ENCODE measurements at regions not wholly inside any gene's neighbourhood (a gene's known extent, or its start where the extent isn't known, plus 50 kb on each side); places are given as distances from the start of the nearest gene placed in this dataset.

- TF ChIP-seq CTCF (IDR thresholded peaks at IDR 0.05; ENCODE audit: insufficient read depth, low read length, severe bottlenecking), result no peak
- FAIRE-seq (no peak), DNase-seq (ENCODE audit: low read depth) (no peak)
These were observed 124.0 kb upstream of the MAFB start for GRCh38 chr20:40813029-40813431.

GRCh38 chr20:40813708-40814630, 124.9 kb upstream of the MAFB start:
- Histone ChIP-seq H3K4me3 (ENCODE audit: low read depth, low read length) (no peak overlapping the region), H3K36me3 (ENCODE audit: control insufficient read depth, insufficient read depth, low read length) (no peaks in the 10 kb centered on the region), H3K27me3 (ENCODE audit: control insufficient read depth, insufficient read depth, low read length) (no peaks in the 10 kb centered on the region)
- no peak for TF ChIP-seq CTCF (IDR thresholded peaks at IDR 0.05; ENCODE audit: insufficient read depth, low read length, severe bottlenecking)
- DNase-seq (ENCODE audit: low read depth), result no peak
- no peak for FAIRE-seq

More at GRCh38 chr20:40813029-40813431, 124.0 kb upstream of the MAFB start:
- Histone ChIP-seq H3K36me3 (ENCODE audit: control insufficient read depth, insufficient read depth, low read length) (no peaks in the 10 kb centered on the region), H3K4me3 (ENCODE audit: low read depth, low read length) (no peak overlapping the region), H3K27me3 (ENCODE audit: control insufficient read depth, insufficient read depth, low read length) (no peaks in the 10 kb centered on the region)

- H3K27me3 ChIP-seq (ENCODE audit: control insufficient read depth, insufficient read depth, low read length), result no peaks in the 10 kb centered on the region
These were observed 125.6 kb upstream of the MAFB start for GRCh38 chr20:40814631-40814960.

DNA sequence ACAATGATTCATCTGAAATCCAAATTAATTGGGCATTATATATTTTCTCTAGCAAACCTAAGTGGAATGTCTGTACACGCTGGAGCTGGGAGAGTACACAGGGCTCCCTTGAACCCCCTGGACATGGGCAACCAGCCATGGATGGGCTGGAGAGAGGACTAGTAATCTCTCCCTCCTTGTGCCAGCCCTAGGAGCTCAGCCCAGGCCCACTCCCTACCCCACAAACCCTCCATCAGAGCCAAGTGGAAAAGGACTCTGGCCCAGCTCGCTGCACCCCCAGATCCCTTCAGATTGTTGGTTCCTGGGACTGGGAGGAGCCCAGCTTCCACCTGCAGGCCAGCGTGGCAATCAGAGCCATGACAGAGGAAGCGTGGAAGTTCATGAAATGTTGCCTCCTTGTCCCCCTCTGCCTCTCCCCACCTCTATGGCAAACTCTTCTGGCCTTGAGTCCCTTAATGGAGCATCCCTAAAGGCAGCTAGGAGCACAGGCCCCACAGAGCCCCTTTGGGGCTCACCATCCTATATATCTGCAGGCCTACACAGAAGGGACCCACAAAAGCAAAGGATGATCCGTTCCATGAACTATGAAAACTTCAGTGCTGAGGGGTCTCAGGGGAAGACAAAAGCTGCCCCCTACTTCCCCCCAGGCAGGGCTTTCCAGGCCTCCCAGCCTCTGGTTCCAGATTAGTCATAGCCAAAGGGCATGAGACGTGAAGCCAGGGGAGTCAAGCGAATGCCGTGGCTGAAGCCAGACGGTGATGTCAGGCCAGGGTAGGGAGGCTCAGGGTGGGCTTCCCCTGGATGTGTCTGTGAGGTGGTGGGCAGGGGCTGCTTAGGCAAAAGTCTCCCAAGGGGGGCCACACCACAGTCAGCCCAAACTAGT, 126.4 kb upstream of the MAFB start:
- Histone ChIP-seq H3K36me3 (ENCODE audit: control insufficient read depth, insufficient read depth, low read length) (no peaks in the 10 kb centered on the region), H3K4me3 (ENCODE audit: low read depth, low read length) (no peak overlapping the region), H3K27me3 (ENCODE audit: control insufficient read depth, insufficient read depth, low read length) (no peaks in the 10 kb centered on the region)
- DNase-seq (ENCODE audit: low read depth), result no peak
- TF ChIP-seq CTCF (IDR thresholded peaks at IDR 0.05; ENCODE audit: insufficient read depth, low read length, severe bottlenecking), result no peak
- no peak for FAIRE-seq

More at GRCh38 chr20:40814631-40814960, 125.6 kb upstream of the MAFB start:
- TF ChIP-seq CTCF (IDR thresholded peaks at IDR 0.05; ENCODE audit: insufficient read depth, low read length, severe bottlenecking), result no peak
- Histone ChIP-seq H3K36me3 (ENCODE audit: control insufficient read depth, insufficient read depth, low read length) (no peaks in the 10 kb centered on the region), H3K4me3 (ENCODE audit: low read depth, low read length) (no peak overlapping the region)
- FAIRE-seq (no peak), DNase-seq (ENCODE audit: low read depth) (no peak)

DNA sequence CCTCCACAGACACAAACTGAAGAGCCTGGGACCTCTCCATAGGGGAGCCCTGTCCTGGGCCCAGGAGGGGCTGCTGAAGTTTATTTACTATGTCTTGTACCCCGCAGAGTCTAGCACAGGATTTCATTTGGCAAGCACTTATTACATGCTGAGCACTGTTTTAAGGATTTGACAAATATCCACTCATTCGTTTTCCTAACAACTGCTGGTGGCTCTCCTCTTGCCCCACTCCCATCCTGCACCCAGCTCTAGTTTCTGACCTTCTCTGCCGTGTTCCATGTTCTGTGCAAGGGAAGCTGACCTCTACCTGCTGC, 127.0 kb upstream of the MAFB start:
- no peak for TF ChIP-seq CTCF (IDR thresholded peaks at IDR 0.05; ENCODE audit: insufficient read depth, low read length, severe bottlenecking)
- no peaks in the 10 kb centered on the region for H3K27me3 ChIP-seq (ENCODE audit: control insufficient read depth, insufficient read depth, low read length)

More for the DNA sequence above, 127.0 kb upstream of the MAFB start:
- DNase-seq (ENCODE audit: low read depth), result no peak
- no peaks in the 10 kb centered on the region for H3K36me3 ChIP-seq (ENCODE audit: control insufficient read depth, insufficient read depth, low read length)
- H3K4me3 ChIP-seq (ENCODE audit: low read depth, low read length), result no peak overlapping the region
- no peak for FAIRE-seq
